Astrocyte (in vitro differentiated cells and primary cell): ENCODE measurements at regions not wholly inside any gene's neighbourhood (a gene's known extent, or its start where the extent isn't known, plus 50 kb on each side); places are given as distances from the start of the nearest gene placed in this dataset.

Source experiments
- DNase-seq: peaks from one replicate; pipeline ENCODE4 v3.0.0-alpha.2; 2010; ENCODE audit warnings: low read depth
- FAIRE-seq: peaks from 2 replicates; lab custom pipeline; 2011; peaks lifted over from hg19 to GRCh38; lab: Jason Lieb, UNC
- H2AFZ ChIP-seq: 2 replicates; pipeline ENCODE4 v1.6.0; 2012; ENCODE audit warnings: low read depth, low read length, inconsistent platforms
- H3K27ac ChIP-seq: 2 replicates; pipeline ENCODE4 v1.5.1; 2011; ENCODE audit warnings: low read depth, low read length, inconsistent platforms
- H3K27me3 ChIP-seq: 2 replicates; pipeline ENCODE4 v1.6.0; 2011; ENCODE audit warnings: low read length, inconsistent platforms; ENCODE audit not compliant: insufficient read depth
- H3K36me3 ChIP-seq: 2 replicates; pipeline ENCODE4 v1.5.1; 2011; ENCODE audit warnings: low read length, inconsistent platforms; ENCODE audit not compliant: insufficient read depth
- H3K4me1 ChIP-seq: 2 replicates; pipeline ENCODE4 v1.5.1; 2011; ENCODE audit warnings: low read length, inconsistent platforms; ENCODE audit not compliant: insufficient read depth
- H3K4me2 ChIP-seq: 2 replicates; pipeline ENCODE4 v1.6.0; 2012; ENCODE audit warnings: low read length, inconsistent platforms
- H3K4me3 ChIP-seq: 2 replicates; pipeline ENCODE4 v1.5.1; 2011; ENCODE audit warnings: low read depth, mild to moderate bottlenecking, low read length, inconsistent platforms; ENCODE audit not compliant: insufficient read depth
- H3K79me2 ChIP-seq: 2 replicates; pipeline ENCODE4 v1.6.0; 2012; ENCODE audit warnings: mild to moderate bottlenecking, low read length, inconsistent platforms; ENCODE audit not compliant: insufficient read depth
- H3K9ac ChIP-seq: 2 replicates; pipeline ENCODE4 v1.6.0; 2012; ENCODE audit warnings: mild to moderate bottlenecking, low read length, inconsistent platforms
- H3K9me3 ChIP-seq: 2 replicates; pipeline ENCODE4 v1.5.1; 2012; ENCODE audit warnings: low read depth, mild to moderate bottlenecking, low read length, inconsistent platforms; ENCODE audit not compliant: insufficient read depth
- H4K20me1 ChIP-seq: 2 replicates; pipeline ENCODE4 v1.6.0; 2012; ENCODE audit warnings: low read length, inconsistent platforms; ENCODE audit not compliant: insufficient read depth
- H3K27ac Mint-ChIP-seq: one replicate; pipeline ENCODE4 v1.8.0; 2021; ENCODE audit warnings: mild to moderate bottlenecking, mixed read lengths; ENCODE audit not compliant: unreplicated experiment
- H3K27me3 Mint-ChIP-seq: one replicate; pipeline ENCODE4 v1.8.0; 2021; ENCODE audit warnings: low read depth, mixed read lengths; ENCODE audit not compliant: unreplicated experiment
- H3K36me3 Mint-ChIP-seq: one replicate; pipeline ENCODE4 v1.8.0; 2021; ENCODE audit warnings: low read depth, mixed read lengths; ENCODE audit not compliant: unreplicated experiment
- H3K4me1 Mint-ChIP-seq: one replicate; pipeline ENCODE4 v1.8.0; 2021; ENCODE audit warnings: low read depth, mixed read lengths; ENCODE audit not compliant: unreplicated experiment
- H3K4me3 Mint-ChIP-seq: one replicate; pipeline ENCODE4 v1.8.0; 2021; ENCODE audit warnings: mild to moderate bottlenecking, moderate library complexity, mixed read lengths; ENCODE audit not compliant: unreplicated experiment
- H3K9me3 Mint-ChIP-seq: one replicate; pipeline ENCODE4 v1.8.0; 2021; ENCODE audit warnings: mild to moderate bottlenecking, mixed read lengths; ENCODE audit not compliant: unreplicated experiment
- CTCF ChIP-seq: IDR thresholded peaks from 2 replicates; pipeline ENCODE4 v1.5.1; 2011; ENCODE audit warnings: low read depth, mild to moderate bottlenecking, inconsistent platforms, low read length, moderate library complexity; ENCODE audit not compliant: insufficient read depth
- EZH2 ChIP-seq: IDR thresholded peaks from 2 replicates; pipeline ENCODE4 v1.6.1; 2012; ENCODE audit warnings: mild to moderate bottlenecking, low read length, inconsistent platforms; ENCODE audit not compliant: insufficient read depth

- Mint-ChIP-seq H3K27ac (no peak overlapping the region), H3K4me1 (no peaks in the 10 kb centered on the region), H3K9me3 (no peaks in the 10 kb centered on the region), H3K36me3 (no peaks in the 10 kb centered on the region), H3K27me3 (no peaks in the 10 kb centered on the region), H3K4me3 (no peak overlapping the region)
- H2AFZ ChIP-seq: no peak overlapping the region
- DNase-seq (no peak), FAIRE-seq (no peak)
- H3K9ac ChIP-seq: no peak overlapping the region
- TF ChIP-seq CTCF (no peak), EZH2 (no peak)
- H3K36me3 ChIP-seq: no peaks in the 10 kb centered on the region
- no peak overlapping the region for H3K4me2 ChIP-seq
- H3K27me3 ChIP-seq: no peaks in the 10 kb centered on the region
- H4K20me1 ChIP-seq: no peaks in the 10 kb centered on the region
- no peak overlapping the region for H3K27ac ChIP-seq
- no peak overlapping the region for H3K4me3 ChIP-seq
- H3K79me2 ChIP-seq: no peaks in the 10 kb centered on the region
- no peaks in the 10 kb centered on the region for H3K4me1 ChIP-seq
- H3K9me3 ChIP-seq: no peaks in the 10 kb centered on the region
These were observed 136.6 kb upstream of the DAB2 start for GRCh38 chr5:39561421-39561820.

- Histone ChIP-seq H3K4me1 (no peaks in the 10 kb centered on the region), H3K9ac (no peak overlapping the region), H3K9me3 (no peaks in the 10 kb centered on the region), H3K4me2 (no peak overlapping the region), H3K36me3 (no peaks in the 10 kb centered on the region), H3K27ac (no peak overlapping the region), H3K4me3 (no peak overlapping the region), H3K27me3 (no peaks in the 10 kb centered on the region), H2AFZ (no peak overlapping the region), H3K79me2 (no peaks in the 10 kb centered on the region), H4K20me1 (no peaks in the 10 kb centered on the region)
- Mint-ChIP-seq H3K27ac (no peak overlapping the region), H3K27me3 (no peaks in the 10 kb centered on the region), H3K4me3 (no peak overlapping the region), H3K9me3 (no peaks in the 10 kb centered on the region), H3K36me3 (no peaks in the 10 kb centered on the region), H3K4me1 (no peaks in the 10 kb centered on the region)
- no peak for FAIRE-seq
- DNase-seq: no peak
- TF ChIP-seq CTCF (no peak), EZH2 (no peak)
These were observed 135.9 kb upstream of the DAB2 start for GRCh38 chr5:39560726-39561125.

GRCh38 chr5:39559923-39560322, 135.1 kb upstream of the DAB2 start:
- H3K9ac ChIP-seq: no peak overlapping the region
- Mint-ChIP-seq H3K4me1 (no peaks in the 10 kb centered on the region), H3K27ac (no peak overlapping the region), H3K27me3 (peaks cover 3% of the 10 kb centered on the region), H3K9me3 (no peaks in the 10 kb centered on the region), H3K4me3 (no peak overlapping the region), H3K36me3 (no peaks in the 10 kb centered on the region)
- FAIRE-seq: no peak
- no peaks in the 10 kb centered on the region for H3K9me3 ChIP-seq
- no peaks in the 10 kb centered on the region for H3K27me3 ChIP-seq
- no peak overlapping the region for H3K4me3 ChIP-seq
- no peaks in the 10 kb centered on the region for H4K20me1 ChIP-seq
- no peak overlapping the region for H2AFZ ChIP-seq
- no peaks in the 10 kb centered on the region for H3K79me2 ChIP-seq
- H3K4me2 ChIP-seq: no peak overlapping the region
- no peak for DNase-seq
- TF ChIP-seq EZH2 (no peak), CTCF (no peak)
- no peaks in the 10 kb centered on the region for H3K4me1 ChIP-seq
- no peak overlapping the region for H3K27ac ChIP-seq
- H3K36me3 ChIP-seq: no peaks in the 10 kb centered on the region
